ENCODE measurements at regions not wholly inside any gene's neighbourhood (a gene's known extent, or its start where the extent isn't known, plus 50 kb on each side); places are given as distances from the start of the nearest gene placed in this dataset.
"Not testable (repeated sequence)": the region's sequence is repeated elsewhere in the genome, so short reads cannot be mapped to it uniquely, and the experiment has no call there.

- H3K27ac Mint-ChIP-seq; H3K36me3 Mint-ChIP-seq (ENCODE audit: low read depth); H3K4me1 Mint-ChIP-seq; H3K4me3 Mint-ChIP-seq; ATAC-seq; H3K9me3 ChIP-seq (ENCODE audit: control insufficient read depth, low read length, poor library complexity, severe bottlenecking); DNase-seq; H3K27me3 Mint-ChIP-seq: not testable (repeated sequence)
Measured at GRCh38 chr16:18190179-18190578, 146.4 kb downstream of the NPIPA8 start.

- not testable (repeated sequence) for ATAC-seq; H3K4me1 Mint-ChIP-seq; H3K4me3 Mint-ChIP-seq; H3K9me3 ChIP-seq (ENCODE audit: control insufficient read depth, low read length, poor library complexity, severe bottlenecking); DNase-seq; H3K27ac Mint-ChIP-seq; H3K27me3 Mint-ChIP-seq; H3K36me3 Mint-ChIP-seq (ENCODE audit: low read depth)
Measured at GRCh38 chr16:18184755-18185154, 151.8 kb downstream of the NPIPA8 start.

- H3K27me3 Mint-ChIP-seq; H3K36me3 Mint-ChIP-seq (ENCODE audit: low read depth); H3K9me3 ChIP-seq (ENCODE audit: control insufficient read depth, low read length, poor library complexity, severe bottlenecking); H3K4me1 Mint-ChIP-seq; ATAC-seq; H3K27ac Mint-ChIP-seq; DNase-seq; H3K4me3 Mint-ChIP-seq: not testable (repeated sequence)
Measured at GRCh38 chr16:18181028-18181427, 155.5 kb downstream of the NPIPA8 start.

- not testable (repeated sequence) for H3K36me3 Mint-ChIP-seq (ENCODE audit: low read depth); H3K27ac Mint-ChIP-seq; ATAC-seq; H3K9me3 ChIP-seq (ENCODE audit: control insufficient read depth, low read length, poor library complexity, severe bottlenecking); H3K27me3 Mint-ChIP-seq; H3K4me3 Mint-ChIP-seq; DNase-seq; H3K4me1 Mint-ChIP-seq
Measured at GRCh38 chr16:18173945-18174497, 162.5 kb downstream of the NPIPA8 start.

- not testable (repeated sequence) for H3K36me3 Mint-ChIP-seq (ENCODE audit: low read depth); H3K4me3 Mint-ChIP-seq; H3K4me1 Mint-ChIP-seq; DNase-seq; ATAC-seq; H3K9me3 ChIP-seq (ENCODE audit: control insufficient read depth, low read length, poor library complexity, severe bottlenecking); H3K27ac Mint-ChIP-seq; H3K27me3 Mint-ChIP-seq
Measured at GRCh38 chr16:18162293-18162692, 174.2 kb downstream of the NPIPA8 start.

- not testable (repeated sequence) for H3K4me3 Mint-ChIP-seq, ATAC-seq
Measured at GRCh38 chr16:18161224-18161623, 175.3 kb downstream of the NPIPA8 start.

GRCh38 chr16:18159185-18159584 is 177.4 kb downstream of the NPIPA8 start:
- not testable (repeated sequence) for H3K4me3 Mint-ChIP-seq; ATAC-seq; H3K27ac Mint-ChIP-seq; H3K4me1 Mint-ChIP-seq; H3K27me3 Mint-ChIP-seq; H3K9me3 ChIP-seq (ENCODE audit: control insufficient read depth, low read length, poor library complexity, severe bottlenecking); DNase-seq; H3K36me3 Mint-ChIP-seq (ENCODE audit: low read depth)

More at GRCh38 chr16:18161224-18161623, 175.3 kb downstream of the NPIPA8 start:
- DNase-seq; H3K27me3 Mint-ChIP-seq; H3K9me3 ChIP-seq (ENCODE audit: control insufficient read depth, low read length, poor library complexity, severe bottlenecking); H3K36me3 Mint-ChIP-seq (ENCODE audit: low read depth); H3K4me1 Mint-ChIP-seq; H3K27ac Mint-ChIP-seq: not testable (repeated sequence)

- not testable (repeated sequence) for H3K36me3 Mint-ChIP-seq (ENCODE audit: low read depth); H3K27me3 Mint-ChIP-seq
Measured at GRCh38 chr16:18157854-18158253, 178.7 kb downstream of the NPIPA8 start.

GRCh38 chr16:18152832-18153231 is 183.7 kb downstream of the NPIPA8 start:
- not testable (repeated sequence) for H3K27ac Mint-ChIP-seq; H3K36me3 Mint-ChIP-seq (ENCODE audit: low read depth); H3K4me3 Mint-ChIP-seq; H3K4me1 Mint-ChIP-seq; H3K27me3 Mint-ChIP-seq; DNase-seq; H3K9me3 ChIP-seq (ENCODE audit: control insufficient read depth, low read length, poor library complexity, severe bottlenecking); ATAC-seq

More at GRCh38 chr16:18157854-18158253, 178.7 kb downstream of the NPIPA8 start:
- H3K4me1 Mint-ChIP-seq; DNase-seq; H3K9me3 ChIP-seq (ENCODE audit: control insufficient read depth, low read length, poor library complexity, severe bottlenecking); H3K4me3 Mint-ChIP-seq; ATAC-seq; H3K27ac Mint-ChIP-seq: not testable (repeated sequence)

GRCh38 chr16:18148132-18148531 is 188.4 kb downstream of the NPIPA8 start:
- H3K4me1 Mint-ChIP-seq; H3K4me3 Mint-ChIP-seq; ATAC-seq; H3K27ac Mint-ChIP-seq; H3K9me3 ChIP-seq (ENCODE audit: control insufficient read depth, low read length, poor library complexity, severe bottlenecking); DNase-seq; H3K27me3 Mint-ChIP-seq; H3K36me3 Mint-ChIP-seq (ENCODE audit: low read depth): not testable (repeated sequence)

- ATAC-seq; H3K4me3 Mint-ChIP-seq; H3K9me3 ChIP-seq (ENCODE audit: control insufficient read depth, low read length, poor library complexity, severe bottlenecking); DNase-seq; H3K27ac Mint-ChIP-seq; H3K36me3 Mint-ChIP-seq (ENCODE audit: low read depth); H3K27me3 Mint-ChIP-seq; H3K4me1 Mint-ChIP-seq: not testable (repeated sequence)
Measured at GRCh38 chr16:18146601-18147142, 189.9 kb downstream of the NPIPA8 start.

- not testable (repeated sequence) for H3K4me1 Mint-ChIP-seq; ATAC-seq; H3K27me3 Mint-ChIP-seq; H3K4me3 Mint-ChIP-seq; DNase-seq; H3K36me3 Mint-ChIP-seq (ENCODE audit: low read depth); H3K9me3 ChIP-seq (ENCODE audit: control insufficient read depth, low read length, poor library complexity, severe bottlenecking); H3K27ac Mint-ChIP-seq
Measured at GRCh38 chr16:18142066-18142465, 194.5 kb downstream of the NPIPA8 start.

GRCh38 chr16:18136288-18136687 is 200.2 kb downstream of the NPIPA8 start:
- H3K9me3 ChIP-seq (ENCODE audit: control insufficient read depth, low read length, poor library complexity, severe bottlenecking); H3K4me3 Mint-ChIP-seq; H3K36me3 Mint-ChIP-seq (ENCODE audit: low read depth); H3K27ac Mint-ChIP-seq; H3K27me3 Mint-ChIP-seq; H3K4me1 Mint-ChIP-seq; DNase-seq; ATAC-seq: not testable (repeated sequence)

GRCh38 chr16:18135024-18135423 is 201.5 kb downstream of the NPIPA8 start:
- ATAC-seq; DNase-seq; H3K27ac Mint-ChIP-seq; H3K27me3 Mint-ChIP-seq; H3K4me3 Mint-ChIP-seq; H3K4me1 Mint-ChIP-seq; H3K9me3 ChIP-seq (ENCODE audit: control insufficient read depth, low read length, poor library complexity, severe bottlenecking); H3K36me3 Mint-ChIP-seq (ENCODE audit: low read depth): not testable (repeated sequence)

All from T-helper 17 cell (primary cell).